ENCODE measurements at regions not wholly inside any gene's neighbourhood (a gene's known extent, or its start where the extent isn't known, plus 50 kb on each side); places are given as distances from the start of the nearest gene placed in this dataset.

- Mint-ChIP-seq H3K9me3 (no peaks in the 10 kb centered on the region), H3K4me3 (no peak overlapping the region), H3K4me1 (peaks cover 6% of the 10 kb centered on the region), H3K36me3 (ENCODE audit: low read depth) (no peaks in the 10 kb centered on the region), H3K27me3 (ENCODE audit: low read depth) (no peaks in the 10 kb centered on the region), H3K27ac (no peak overlapping the region)
- no peak for TF ChIP-seq CTCF (IDR thresholded peaks at IDR 0.05; ENCODE audit: unreplicated experiment in 3 of 3)
Observed at GRCh38 chr16:62977876-62978275, 941.6 kb upstream of the CDH8 start.

- H3K9me3 Mint-ChIP-seq = no peaks in the 10 kb centered on the region
- peak overlapping the region; percentile 88 to 92 (median 91) for H3K27ac Mint-ChIP-seq
- no peak for TF ChIP-seq CTCF (IDR thresholded peaks at IDR 0.05; ENCODE audit: unreplicated experiment in 3 of 3)
- H3K27me3 Mint-ChIP-seq (ENCODE audit: low read depth) = no peaks in the 10 kb centered on the region
- peaks cover 10% of the 10 kb centered on the region for H3K4me1 Mint-ChIP-seq
- H3K4me3 Mint-ChIP-seq = no peak overlapping the region
- no peaks in the 10 kb centered on the region for H3K36me3 Mint-ChIP-seq (ENCODE audit: low read depth)
Observed at GRCh38 chr16:62974424-62974823, 938.2 kb upstream of the CDH8 start.

GRCh38 chr16:62970851-62971250, 934.6 kb upstream of the CDH8 start:
- peak overlapping the region in 1 of 3 experiments; percentile 23 for H3K27ac Mint-ChIP-seq
- TF ChIP-seq CTCF (IDR thresholded peaks at IDR 0.05; ENCODE audit: unreplicated experiment in 3 of 3) = no peak
- no peaks in the 10 kb centered on the region for H3K27me3 Mint-ChIP-seq (ENCODE audit: low read depth)
- no peaks in the 10 kb centered on the region for H3K9me3 Mint-ChIP-seq
- H3K36me3 Mint-ChIP-seq (ENCODE audit: low read depth) = no peaks in the 10 kb centered on the region
- H3K4me1 Mint-ChIP-seq = peaks cover 10% of the 10 kb centered on the region
- H3K4me3 Mint-ChIP-seq = no peak overlapping the region

- H3K4me3 Mint-ChIP-seq = no peak overlapping the region
- no peaks in the 10 kb centered on the region for H3K9me3 Mint-ChIP-seq
- H3K27me3 Mint-ChIP-seq (ENCODE audit: low read depth) = no peaks in the 10 kb centered on the region
- TF ChIP-seq CTCF (IDR thresholded peaks at IDR 0.05; ENCODE audit: unreplicated experiment in 3 of 3) = no peak
- no peaks in the 10 kb centered on the region for H3K36me3 Mint-ChIP-seq (ENCODE audit: low read depth)
- H3K4me1 Mint-ChIP-seq = peaks cover 6% of the 10 kb centered on the region
- no peak overlapping the region for H3K27ac Mint-ChIP-seq
Observed at GRCh38 chr16:62969711-62970318, 933.6 kb upstream of the CDH8 start.

- Mint-ChIP-seq H3K27ac (no peak overlapping the region), H3K4me1 (peaks cover 4% of the 10 kb centered on the region), H3K9me3 (no peaks in the 10 kb centered on the region), H3K36me3 (ENCODE audit: low read depth) (no peaks in the 10 kb centered on the region), H3K4me3 (no peak overlapping the region), H3K27me3 (ENCODE audit: low read depth) (no peaks in the 10 kb centered on the region)
- no peak for TF ChIP-seq CTCF (IDR thresholded peaks at IDR 0.05; ENCODE audit: unreplicated experiment in 3 of 3)
Observed at GRCh38 chr16:62967611-62968010, 931.4 kb upstream of the CDH8 start.

GRCh38 chr16:62967163-62967562, 930.9 kb upstream of the CDH8 start:
- no peak overlapping the region for H3K27ac Mint-ChIP-seq
- H3K4me3 Mint-ChIP-seq = no peak overlapping the region
- no peaks in the 10 kb centered on the region for H3K36me3 Mint-ChIP-seq (ENCODE audit: low read depth)
- no peaks in the 10 kb centered on the region for H3K9me3 Mint-ChIP-seq
- H3K4me1 Mint-ChIP-seq = peaks cover 4% of the 10 kb centered on the region
- H3K27me3 Mint-ChIP-seq (ENCODE audit: low read depth) = no peaks in the 10 kb centered on the region
- TF ChIP-seq CTCF (IDR thresholded peaks at IDR 0.05; ENCODE audit: unreplicated experiment in 3 of 3) = no peak

All from nephron (organoid).